ENCODE measurements at regions not wholly inside any gene's neighbourhood (a gene's known extent, or its start where the extent isn't known, plus 50 kb on each side); places are given as distances from the start of the nearest gene placed in this dataset.
"Not testable (repeated sequence)": the region's sequence is repeated elsewhere in the genome, so short reads cannot be mapped to it uniquely, and the experiment has no call there.

- TF ChIP-seq CTCF (IDR thresholded peaks at IDR 0.05; ENCODE audit: poor library complexity, severe bottlenecking); SMC3 (conservative IDR thresholded peaks at IDR 0.05; ENCODE audit: poor library complexity); EP300 (conservative IDR thresholded peaks at IDR 0.05; ENCODE audit: poor library complexity, severe bottlenecking); POLR2AphosphoS5 (IDR thresholded peaks at IDR 0.05); MXI1 (conservative IDR thresholded peaks at IDR 0.05; ENCODE audit: poor library complexity, severe bottlenecking); EZH2 (IDR thresholded peaks at IDR 0.05; ENCODE audit: borderline replicate concordance, insufficient read depth, low read length, poor library complexity, severe bottlenecking): not testable (repeated sequence)
These were observed 119.5 kb downstream of the ZNF664 start for GRCh38 chr12:124092532-124092931.

Data from neural cell (in vitro differentiated cells).